ENCODE measurements at regions not wholly inside any gene's neighbourhood (a gene's known extent, or its start where the extent isn't known, plus 50 kb on each side); places are given as distances from the start of the nearest gene placed in this dataset.

DNA sequence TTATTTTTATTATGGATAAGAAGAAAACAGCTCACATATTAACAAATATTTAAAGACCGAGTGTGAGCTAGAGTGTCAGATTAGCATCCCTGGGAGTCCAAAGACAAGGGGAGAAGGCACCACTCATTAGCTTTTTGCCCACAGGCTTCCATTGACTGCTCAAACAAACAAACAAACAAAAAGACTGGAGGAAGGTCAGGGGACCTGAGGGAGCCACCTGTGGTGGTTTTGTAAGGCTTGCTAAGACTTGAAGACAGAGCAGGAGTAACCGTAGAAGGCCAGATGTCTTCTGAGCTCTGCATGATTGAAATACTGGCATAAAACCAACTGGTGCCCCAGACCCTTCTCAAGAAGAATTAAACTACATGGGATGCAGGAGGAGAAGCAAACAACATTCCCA, 395.2 kb upstream of the CNTN5 start:
- Histone ChIP-seq H3K36me3 (no peaks in the 10 kb centered on the region), H3K27ac (no peak overlapping the region), H3K27me3 (no peaks in the 10 kb centered on the region), H3K9me3 (no peaks in the 10 kb centered on the region), H3K4me3 (no peak overlapping the region), H3K4me1 (no peaks in the 10 kb centered on the region)
- intact Hi-C loops (cut with DNase I; ENCODE audit: low total_unique reads) (no loop called here), in situ Hi-C loops (cut with MboI; ENCODE audit: low sequenced_read_pairs in 4 of 4) (no loop called here)
- DNase-seq (no peak), ATAC-seq (no peak)
- TF ChIP-seq POLR2A (IDR thresholded peaks at IDR 0.05) = no peak
- TF ChIP-seq, protein P1, sequence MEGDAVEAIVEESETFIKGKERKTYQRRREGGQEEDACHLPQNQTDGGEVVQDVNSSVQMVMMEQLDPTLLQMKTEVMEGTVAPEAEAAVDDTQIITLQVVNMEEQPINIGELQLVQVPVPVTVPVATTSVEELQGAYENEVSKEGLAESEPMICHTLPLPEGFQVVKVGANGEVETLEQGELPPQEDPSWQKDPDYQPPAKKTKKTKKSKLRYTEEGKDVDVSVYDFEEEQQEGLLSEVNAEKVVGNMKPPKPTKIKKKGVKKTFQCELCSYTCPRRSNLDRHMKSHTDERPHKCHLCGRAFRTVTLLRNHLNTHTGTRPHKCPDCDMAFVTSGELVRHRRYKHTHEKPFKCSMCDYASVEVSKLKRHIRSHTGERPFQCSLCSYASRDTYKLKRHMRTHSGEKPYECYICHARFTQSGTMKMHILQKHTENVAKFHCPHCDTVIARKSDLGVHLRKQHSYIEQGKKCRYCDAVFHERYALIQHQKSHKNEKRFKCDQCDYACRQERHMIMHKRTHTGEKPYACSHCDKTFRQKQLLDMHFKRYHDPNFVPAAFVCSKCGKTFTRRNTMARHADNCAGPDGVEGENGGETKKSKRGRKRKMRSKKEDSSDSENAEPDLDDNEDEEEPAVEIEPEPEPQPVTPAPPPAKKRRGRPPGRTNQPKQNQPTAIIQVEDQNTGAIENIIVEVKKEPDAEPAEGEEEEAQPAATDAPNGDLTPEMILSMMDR (IDR thresholded peaks at IDR 0.05 in 4 of 5, conservative IDR thresholded peaks at IDR 0.05 in 1 of 5) = no peak

DNA sequence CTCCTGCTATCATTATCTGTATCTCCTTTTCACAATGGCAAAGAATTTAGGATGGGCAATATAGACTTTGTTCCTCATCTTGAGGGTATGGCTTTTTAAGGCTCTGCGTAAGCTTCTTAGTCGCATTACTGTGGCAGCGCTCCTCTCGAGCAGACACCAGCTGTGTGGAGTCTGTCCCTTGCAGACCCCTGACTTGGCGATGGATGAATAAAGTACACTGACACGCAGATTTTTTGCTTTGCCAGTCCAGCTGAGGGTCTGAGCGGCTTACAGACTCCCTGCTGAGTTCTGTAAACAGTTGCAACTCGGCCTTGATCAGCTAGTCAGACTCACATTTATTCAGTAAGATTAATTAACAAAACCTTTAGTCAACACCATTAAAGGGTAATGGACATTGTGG, 390.0 kb upstream of the CNTN5 start:
- no peaks in the 10 kb centered on the region for H3K36me3 ChIP-seq
- TF ChIP-seq, protein P1 (IDR thresholded peaks at IDR 0.05 in 4 of 5, conservative IDR thresholded peaks at IDR 0.05 in 1 of 5) = no peak
- no peak for TF ChIP-seq POLR2A (IDR thresholded peaks at IDR 0.05)
- intact Hi-C loops (cut with DNase I; ENCODE audit: low total_unique reads) (no loop called here), in situ Hi-C loops (cut with MboI; ENCODE audit: low sequenced_read_pairs in 4 of 4) (no loop called here)
- no peak overlapping the region for H3K27ac ChIP-seq
- no peaks in the 10 kb centered on the region for H3K9me3 ChIP-seq
- no peaks in the 10 kb centered on the region for H3K27me3 ChIP-seq
- H3K4me3 ChIP-seq = no peak overlapping the region
- H3K4me1 ChIP-seq = no peaks in the 10 kb centered on the region
- DNase-seq (no peak), ATAC-seq (no peak)

DNA sequence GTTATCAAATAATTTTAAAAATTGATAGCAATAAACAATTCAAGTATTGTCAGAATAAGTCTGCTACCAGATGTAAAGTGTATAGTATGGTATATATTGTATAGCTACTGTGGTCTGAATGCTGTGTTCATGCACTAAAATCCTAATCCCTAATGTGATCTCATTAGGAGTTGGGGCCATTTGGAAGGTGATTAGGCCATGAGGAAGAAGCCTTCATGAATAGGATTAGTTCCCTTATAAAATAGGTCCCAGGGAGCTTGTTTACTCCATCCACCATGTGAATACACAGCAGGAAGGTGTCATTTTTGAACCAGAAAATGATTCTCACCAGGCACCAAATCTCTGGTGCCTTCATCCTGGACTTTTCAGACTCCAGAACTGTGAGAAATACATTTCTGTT, 363.0 kb upstream of the CNTN5 start:
- no peak for DNase-seq
- in situ Hi-C loops (cut with MboI; ENCODE audit: low sequenced_read_pairs in 4 of 4) = no loop called here
- intact Hi-C loops (cut with DNase I; ENCODE audit: low total_unique reads) = no loop called here
- Histone ChIP-seq H3K9me3 (no peaks in the 10 kb centered on the region), H3K27me3 (no peaks in the 10 kb centered on the region), H3K4me3 (no peak overlapping the region), H3K4me1 (no peaks in the 10 kb centered on the region), H3K36me3 (no peaks in the 10 kb centered on the region), H3K27ac (no peak overlapping the region)
- no peak for ATAC-seq
- TF ChIP-seq POLR2A (IDR thresholded peaks at IDR 0.05) = no peak
- TF ChIP-seq, protein P1 (IDR thresholded peaks at IDR 0.05 in 4 of 5, conservative IDR thresholded peaks at IDR 0.05 in 1 of 5) = no peak

DNA sequence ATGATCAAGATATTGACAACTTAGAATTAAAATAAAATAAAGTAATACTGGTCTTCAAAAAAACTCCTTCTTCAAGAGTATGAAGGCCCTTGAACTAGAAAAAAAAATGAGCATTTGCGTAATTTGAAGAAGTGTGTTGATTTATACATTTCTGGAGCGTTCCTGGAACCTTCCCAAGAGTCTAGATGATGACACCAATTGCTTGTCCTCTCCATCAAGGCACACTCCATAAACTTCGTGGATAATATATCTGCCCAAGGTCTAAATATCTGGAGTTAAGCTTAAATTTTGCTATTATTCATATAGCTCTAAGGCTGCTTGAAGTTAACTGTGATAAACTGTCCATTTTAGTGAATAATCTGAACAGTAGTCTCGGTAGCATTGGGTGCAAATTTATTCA, 361.3 kb upstream of the CNTN5 start:
- ATAC-seq (no peak), DNase-seq (no peak)
- Histone ChIP-seq H3K4me1 (no peaks in the 10 kb centered on the region), H3K9me3 (no peaks in the 10 kb centered on the region), H3K36me3 (no peaks in the 10 kb centered on the region), H3K4me3 (no peak overlapping the region), H3K27me3 (no peaks in the 10 kb centered on the region), H3K27ac (no peak overlapping the region)
- TF ChIP-seq, protein P1 (IDR thresholded peaks at IDR 0.05 in 4 of 5, conservative IDR thresholded peaks at IDR 0.05 in 1 of 5) = no peak
- no peak for TF ChIP-seq POLR2A (IDR thresholded peaks at IDR 0.05)
- in situ Hi-C loops (cut with MboI; ENCODE audit: low sequenced_read_pairs in 4 of 4) (no loop called here), intact Hi-C loops (cut with DNase I; ENCODE audit: low total_unique reads) (no loop called here)

DNA sequence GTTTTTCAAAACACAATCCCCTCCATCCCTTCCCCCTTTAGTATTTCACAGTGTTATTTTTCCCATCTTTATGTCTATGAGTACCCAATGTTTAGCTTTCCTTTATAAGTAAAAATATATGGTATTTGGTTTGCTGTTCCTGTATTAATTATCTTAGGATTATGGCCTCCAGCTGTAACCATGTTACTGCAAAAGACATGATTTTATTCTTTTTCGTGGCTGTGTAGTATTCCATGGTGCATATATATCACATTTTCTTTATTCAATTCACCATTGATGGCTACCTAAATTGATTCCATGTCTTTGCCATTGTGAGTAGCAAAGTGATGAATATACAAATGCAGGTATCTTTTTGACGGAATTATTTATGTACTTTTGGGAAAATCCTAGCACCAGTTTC, 346.4 kb upstream of the CNTN5 start:
- intact Hi-C loops (cut with DNase I; ENCODE audit: low total_unique reads) = no loop called here
- ATAC-seq = no peak
- H3K36me3 ChIP-seq = no peaks in the 10 kb centered on the region
- no peak for DNase-seq
- no peaks in the 10 kb centered on the region for H3K9me3 ChIP-seq
- no peaks in the 10 kb centered on the region for H3K27me3 ChIP-seq
- no peak overlapping the region for H3K4me3 ChIP-seq
- H3K4me1 ChIP-seq = no peaks in the 10 kb centered on the region
- in situ Hi-C loops (cut with MboI; ENCODE audit: low sequenced_read_pairs in 4 of 4) = no loop called here
- TF ChIP-seq POLR2A (IDR thresholded peaks at IDR 0.05) = no peak
- TF ChIP-seq, protein P1 (IDR thresholded peaks at IDR 0.05 in 4 of 5, conservative IDR thresholded peaks at IDR 0.05 in 1 of 5) = no peak
- no peak overlapping the region for H3K27ac ChIP-seq

Measured in gastrocnemius medialis (tissue), 4 donors.